ENCODE measurements at regions not wholly inside any gene's neighbourhood (a gene's known extent, or its start where the extent isn't known, plus 50 kb on each side); places are given as distances from the start of the nearest gene placed in this dataset.

DNA sequence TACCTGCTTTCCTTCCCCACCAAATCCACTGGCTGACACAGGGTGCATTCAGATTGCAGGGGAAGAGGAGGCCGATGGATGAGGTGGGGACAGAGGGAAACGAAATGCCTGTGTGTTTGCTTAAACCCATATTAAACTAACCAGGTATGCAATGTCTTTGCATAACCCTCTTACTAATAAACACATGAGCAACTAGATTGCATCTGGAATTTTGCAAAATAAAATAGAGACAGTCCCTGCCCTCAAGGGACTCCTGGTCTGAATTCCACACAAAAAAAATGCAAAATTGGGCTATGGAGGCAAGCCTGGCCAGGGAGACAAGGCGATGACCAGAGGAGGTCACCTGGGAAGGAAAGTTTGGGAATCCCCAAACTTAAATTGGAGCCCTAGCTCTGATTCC, 202.9 kb downstream of the ACTL7B start:
- TF ChIP-seq, protein P1, sequence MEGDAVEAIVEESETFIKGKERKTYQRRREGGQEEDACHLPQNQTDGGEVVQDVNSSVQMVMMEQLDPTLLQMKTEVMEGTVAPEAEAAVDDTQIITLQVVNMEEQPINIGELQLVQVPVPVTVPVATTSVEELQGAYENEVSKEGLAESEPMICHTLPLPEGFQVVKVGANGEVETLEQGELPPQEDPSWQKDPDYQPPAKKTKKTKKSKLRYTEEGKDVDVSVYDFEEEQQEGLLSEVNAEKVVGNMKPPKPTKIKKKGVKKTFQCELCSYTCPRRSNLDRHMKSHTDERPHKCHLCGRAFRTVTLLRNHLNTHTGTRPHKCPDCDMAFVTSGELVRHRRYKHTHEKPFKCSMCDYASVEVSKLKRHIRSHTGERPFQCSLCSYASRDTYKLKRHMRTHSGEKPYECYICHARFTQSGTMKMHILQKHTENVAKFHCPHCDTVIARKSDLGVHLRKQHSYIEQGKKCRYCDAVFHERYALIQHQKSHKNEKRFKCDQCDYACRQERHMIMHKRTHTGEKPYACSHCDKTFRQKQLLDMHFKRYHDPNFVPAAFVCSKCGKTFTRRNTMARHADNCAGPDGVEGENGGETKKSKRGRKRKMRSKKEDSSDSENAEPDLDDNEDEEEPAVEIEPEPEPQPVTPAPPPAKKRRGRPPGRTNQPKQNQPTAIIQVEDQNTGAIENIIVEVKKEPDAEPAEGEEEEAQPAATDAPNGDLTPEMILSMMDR (IDR thresholded peaks at IDR 0.05): no peak
- TF ChIP-seq POLR2AphosphoS5 (IDR thresholded peaks at IDR 0.05): no peak
- no peak for TF ChIP-seq EP300 (IDR thresholded peaks at IDR 0.05; ENCODE audit: low read depth)
- TF ChIP-seq POLR2A (IDR thresholded peaks at IDR 0.05): no peak

Measured in transverse colon (tissue), 4 donors.